Keratinocyte (primary cell): ENCODE measurements at regions not wholly inside any gene's neighbourhood (a gene's known extent, or its start where the extent isn't known, plus 50 kb on each side); places are given as distances from the start of the nearest gene placed in this dataset.

ENCODE experiments used
- DNase-seq: peaks from one replicate; pipeline ENCODE4 v3.0.0-alpha.2; 2011; ENCODE audit warnings: low read depth, missing footprints, low spot score
- FAIRE-seq: peaks from 2 replicates; lab custom pipeline; 2011; peaks lifted over from hg19 to GRCh38; lab: Jason Lieb, UNC
- H2AFZ ChIP-seq: 2 replicates; pipeline ENCODE4 v1.6.0; 2012; ENCODE audit warnings: low read length, control low read depth, inconsistent platforms; ENCODE audit not compliant: control insufficient read depth
- H3K27ac ChIP-seq: 2 replicates; pipeline ENCODE4 v1.5.1; 2011; ENCODE audit warnings: low read length; ENCODE audit not compliant: control insufficient read depth, insufficient read depth
- H3K27me3 ChIP-seq: 3 replicates; pipeline ENCODE4 v1.6.0; 2011; ENCODE audit warnings: low read length; ENCODE audit not compliant: control insufficient read depth, insufficient read depth; ENCODE audit errors: extremely low read depth
- H3K36me3 ChIP-seq, 2 experiments: 2 replicates in 1 of 2; 3 replicates in 1 of 2; pipeline ENCODE4 v1.5.1; 2011; ENCODE audit warnings: low read length in 2 of 2, mild to moderate bottlenecking in 1 of 2; ENCODE audit not compliant: control insufficient read depth in 2 of 2, insufficient read depth in 2 of 2; ENCODE audit errors: extremely low read depth in 1 of 2
- H3K4me1 ChIP-seq: 3 replicates; pipeline ENCODE4 v1.5.1; 2011; ENCODE audit warnings: low read length; ENCODE audit not compliant: control insufficient read depth, insufficient read depth; ENCODE audit errors: extremely low read depth
- H3K4me2 ChIP-seq: 3 replicates; pipeline ENCODE4 v1.6.0; 2011; ENCODE audit warnings: low read depth, low read length; ENCODE audit not compliant: control insufficient read depth, insufficient read depth; ENCODE audit errors: extremely low read depth
- H3K4me3 ChIP-seq, 3 experiments: fragments of 200-600 bp in 1 of 3; sonication (generic) in 1 of 3; 2 replicates in 2 of 3; 3 replicates in 1 of 3; pipeline ENCODE4 v1.5.1; 2011 to 2016; ENCODE audit warnings: low read length in 3 of 3, mild to moderate bottlenecking in 3 of 3, control low read depth in 2 of 3, inconsistent platforms in 1 of 3, low read depth in 1 of 3, mixed read lengths in 1 of 3, mixed run types in 1 of 3, moderate library complexity in 1 of 3; ENCODE audit not compliant: control insufficient read depth in 2 of 3, insufficient read depth in 2 of 3; ENCODE audit errors: extremely low read depth in 1 of 3
- H3K79me2 ChIP-seq: 2 replicates; pipeline ENCODE4 v1.6.0; 2012; ENCODE audit warnings: low read length; ENCODE audit not compliant: control insufficient read depth, insufficient read depth
- H3K9ac ChIP-seq: 3 replicates; pipeline ENCODE4 v1.6.0; 2011; ENCODE audit warnings: low read length; ENCODE audit not compliant: control insufficient read depth, insufficient read depth; ENCODE audit errors: extremely low read depth
- H3K9me1 ChIP-seq: 3 replicates; pipeline ENCODE4 v1.6.0; 2011; ENCODE audit warnings: low read length; ENCODE audit not compliant: control insufficient read depth, insufficient read depth; ENCODE audit errors: extremely low read depth
- H3K9me3 ChIP-seq: 2 replicates; pipeline ENCODE4 v1.5.1; 2012; ENCODE audit warnings: low read depth, low read length; ENCODE audit not compliant: control insufficient read depth
- H4K20me1 ChIP-seq: 3 replicates; pipeline ENCODE4 v1.6.0; 2011; ENCODE audit warnings: low read length; ENCODE audit not compliant: control insufficient read depth, insufficient read depth; ENCODE audit errors: extremely low read depth
- CTCF ChIP-seq, 3 experiments: IDR thresholded peaks in 1 of 3; conservative IDR thresholded peaks in 1 of 3; optimal IDR thresholded peaks in 1 of 3; 2 replicates in 2 of 3; 3 replicates in 1 of 3; pipeline versions ENCODE3 to v1.5.1; 2011; ENCODE audit warnings: low read length in 3 of 3, mild to moderate bottlenecking in 3 of 3, moderate library complexity in 2 of 3, control low read depth in 1 of 3, inconsistent platforms in 1 of 3; ENCODE audit not compliant: insufficient read depth in 2 of 3; ENCODE audit errors: extremely low read depth in 1 of 3
- EZH2 ChIP-seq: IDR thresholded peaks from one replicate; pipeline ENCODE4 v1.6.1; 2012; ENCODE audit warnings: inconsistent platforms, mild to moderate bottlenecking, low read length, moderate library complexity
- dilution Hi-C: fragments of 300-500 bp; cut with MboI; formaldehyde crosslinking; loops from one replicate; pipeline ENCODE4 v1.7.0; 2020; ENCODE audit warnings: low sequenced_read_pairs; ENCODE audit not compliant: extremely low pct_ligation_motif_present

- Histone ChIP-seq H3K4me2 (no peak overlapping the region), H3K9ac (no peak overlapping the region), H3K36me3 (no peaks in the 10 kb centered on the region), H3K4me3 (no peak overlapping the region), H4K20me1 (no peaks in the 10 kb centered on the region), H3K27ac (no peak overlapping the region), H2AFZ (no peak overlapping the region), H3K9me1 (no peaks in the 10 kb centered on the region), H3K4me1 (no peaks in the 10 kb centered on the region), H3K27me3 (no peaks in the 10 kb centered on the region), H3K9me3 (no peaks in the 10 kb centered on the region), H3K79me2 (no peaks in the 10 kb centered on the region)
- DNase-seq (no peak), FAIRE-seq (no peak)
- TF ChIP-seq EZH2 (no peak), CTCF (optimal IDR thresholded peaks at IDR 0.05 in 1 of 3, IDR thresholded peaks at IDR 0.05 in 1 of 3, conservative IDR thresholded peaks at IDR 0.05 in 1 of 3; ENCODE audit: extremely low read depth in 1 of 3, insufficient read depth in 2 of 3, low read length in 3 of 3) (no peak)
- dilution Hi-C loops: no loop called here
Measured at GRCh38 chr1:193771596-193771995, 585.2 kb upstream of the B3GALT2 start.

- dilution Hi-C loops: no loop called here
- H3K36me3 ChIP-seq: no peaks in the 10 kb centered on the region
- DNase-seq (no peak), FAIRE-seq (no peak)
- no peak overlapping the region for H3K27ac ChIP-seq
- no peaks in the 10 kb centered on the region for H3K79me2 ChIP-seq
- H4K20me1 ChIP-seq: no peaks in the 10 kb centered on the region
- no peak overlapping the region for H3K4me3 ChIP-seq
- H3K9ac ChIP-seq: no peak overlapping the region
- H3K9me1 ChIP-seq: no peaks in the 10 kb centered on the region
- no peak overlapping the region for H3K4me2 ChIP-seq
- TF ChIP-seq CTCF (optimal IDR thresholded peaks at IDR 0.05 in 1 of 3, IDR thresholded peaks at IDR 0.05 in 1 of 3, conservative IDR thresholded peaks at IDR 0.05 in 1 of 3; ENCODE audit: extremely low read depth in 1 of 3, insufficient read depth in 2 of 3, low read length in 3 of 3) (no peak), EZH2 (no peak)
- H3K4me1 ChIP-seq: no peaks in the 10 kb centered on the region
- H3K9me3 ChIP-seq: no peaks in the 10 kb centered on the region
- H2AFZ ChIP-seq: no peak overlapping the region
- no peaks in the 10 kb centered on the region for H3K27me3 ChIP-seq
Measured at GRCh38 chr1:193769651-193770050, 583.2 kb upstream of the B3GALT2 start.
